Smooth muscle cell (in vitro differentiated cells): ENCODE measurements at regions not wholly inside any gene's neighbourhood (a gene's known extent, or its start where the extent isn't known, plus 50 kb on each side); places are given as distances from the start of the nearest gene placed in this dataset.

ENCODE experiments used
- DNase-seq: peaks from one replicate; lab custom pipeline; 2025; ENCODE audit not compliant: unreplicated experiment; lab: John Stamatoyannopoulos, UW
- H2AFZ ChIP-seq: fragments of 200-600 bp; sonication (generic); 2 replicates; pipeline ENCODE4 v1.6.0; 2016; ENCODE audit warnings: antibody characterized with exemption, low read depth, mild to moderate bottlenecking
- H3F3A ChIP-seq: fragments of 200-600 bp; sonication (generic); 2 replicates; pipeline ENCODE4 v1.6.0; 2017; ENCODE audit warnings: antibody characterized with exemption, low read depth
- H3K27ac ChIP-seq: fragments of 200-600 bp; sonication (generic); 2 replicates; pipeline ENCODE4 v1.5.1; 2016; ENCODE audit warnings: low read depth, mild to moderate bottlenecking
- H3K27me3 ChIP-seq: fragments of 200-600 bp; sonication (generic); 2 replicates; pipeline ENCODE4 v1.6.1; 2016; ENCODE audit warnings: low read depth, mild to moderate bottlenecking
- H3K36me3 ChIP-seq: fragments of 200-600 bp; sonication (generic); 2 replicates; pipeline ENCODE4 v1.5.1; 2016; ENCODE audit warnings: low read depth
- H3K4me1 ChIP-seq: fragments of 200-600 bp; sonication (generic); 2 replicates; pipeline ENCODE4 v1.5.1; 2016; ENCODE audit warnings: low read depth
- H3K4me2 ChIP-seq: fragments of 200-600 bp; sonication (generic); 2 replicates; pipeline ENCODE4 v1.6.0; 2016; ENCODE audit warnings: mild to moderate bottlenecking
- H3K4me3 ChIP-seq: fragments of 200-600 bp; sonication (generic); 2 replicates; pipeline ENCODE4 v1.5.1; 2016; ENCODE audit warnings: mild to moderate bottlenecking
- H3K79me2 ChIP-seq: fragments of 200-600 bp; sonication (generic); 2 replicates; pipeline ENCODE4 v1.6.0; 2016; ENCODE audit warnings: low read depth, mild to moderate bottlenecking
- H3K9ac ChIP-seq: fragments of 200-600 bp; sonication (generic); 2 replicates; pipeline ENCODE4 v1.6.0; 2016; ENCODE audit warnings: low read depth
- H3K9me3 ChIP-seq: fragments of 200-600 bp; sonication (generic); replicated peaks from 2 replicates; pipeline ENCODE4 v1.5.1; 2016; ENCODE audit warnings: low read depth
- H4K20me1 ChIP-seq: fragments of 200-600 bp; sonication (generic); 2 replicates; pipeline ENCODE4 v1.6.0; 2016; ENCODE audit warnings: low read depth
- WGBS: methylation state at CpG from one replicate; pipeline ENCODE4 v1.1.7; 2016; ENCODE audit warnings: low lambda C conversion rate; 5-methylcytosine and 5-hydroxymethylcytosine counted together
- TF ChIP-seq, protein P1 (sequence below): fragments of 200-600 bp; sonication (generic); IDR thresholded peaks from 2 replicates; pipeline ENCODE4 v1.5.1; 2017; ENCODE audit warnings: borderline replicate concordance, mild to moderate bottlenecking, antibody characterized with exemption; ENCODE audit not compliant: insufficient read depth, poor library complexity, severe bottlenecking

DNA sequence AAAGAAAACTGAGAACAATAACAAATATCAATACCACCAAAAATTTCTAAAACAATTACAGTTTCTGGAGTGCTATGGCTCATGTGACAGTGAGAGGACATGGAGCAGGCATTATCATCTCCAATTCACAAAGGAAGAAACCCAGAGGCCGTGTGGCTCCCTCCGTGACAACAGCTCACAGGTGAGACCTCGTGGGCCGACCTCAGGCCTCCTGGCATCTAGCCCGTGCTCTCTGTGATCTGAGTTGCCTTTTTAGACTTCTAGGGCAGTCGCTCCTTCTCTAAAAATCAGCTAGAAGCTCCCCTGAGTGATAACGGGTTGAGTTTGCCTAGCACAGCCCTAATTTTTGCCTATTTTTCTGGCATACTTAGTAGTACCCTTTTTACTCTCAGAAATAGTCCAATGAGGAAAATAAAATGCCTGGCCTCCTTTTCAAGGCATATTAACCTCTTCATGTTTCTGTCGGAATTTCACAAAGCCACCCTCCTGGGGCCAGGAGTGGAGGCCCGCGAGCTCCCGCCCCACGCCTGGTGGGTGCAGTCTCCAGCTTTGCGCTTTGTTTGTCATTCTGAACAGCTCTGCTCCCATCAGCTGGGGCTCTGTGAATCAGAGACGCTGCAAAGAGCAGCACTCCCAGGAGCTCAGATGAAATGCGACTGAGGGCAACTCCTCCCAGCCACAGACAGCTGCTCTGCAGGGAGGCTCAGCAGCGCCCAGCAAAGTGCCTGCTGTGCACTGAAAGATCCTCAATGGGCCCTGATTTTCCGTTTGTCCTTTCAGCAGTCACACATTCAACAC, 292.5 kb downstream of the UQCRFS1 start:
- Histone ChIP-seq H3F3A (no peaks in the 10 kb centered on the region), H3K27ac (no peak overlapping the region), H3K27me3 (no peaks in the 10 kb centered on the region), H3K79me2 (no peaks in the 10 kb centered on the region), H3K9me3 (no peaks in the 10 kb centered on the region), H3K9ac (no peak overlapping the region), H2AFZ (no peak overlapping the region), H3K36me3 (no peaks in the 10 kb centered on the region), H3K4me3 (no peak overlapping the region), H4K20me1 (no peaks in the 10 kb centered on the region), H3K4me2 (no peak overlapping the region), H3K4me1 (peaks cover 9% of the 10 kb centered on the region)
- 63% methylated on average over 17 of the region's 17 CpGs for WGBS
- DNase-seq: no peak
- TF ChIP-seq, protein P1, sequence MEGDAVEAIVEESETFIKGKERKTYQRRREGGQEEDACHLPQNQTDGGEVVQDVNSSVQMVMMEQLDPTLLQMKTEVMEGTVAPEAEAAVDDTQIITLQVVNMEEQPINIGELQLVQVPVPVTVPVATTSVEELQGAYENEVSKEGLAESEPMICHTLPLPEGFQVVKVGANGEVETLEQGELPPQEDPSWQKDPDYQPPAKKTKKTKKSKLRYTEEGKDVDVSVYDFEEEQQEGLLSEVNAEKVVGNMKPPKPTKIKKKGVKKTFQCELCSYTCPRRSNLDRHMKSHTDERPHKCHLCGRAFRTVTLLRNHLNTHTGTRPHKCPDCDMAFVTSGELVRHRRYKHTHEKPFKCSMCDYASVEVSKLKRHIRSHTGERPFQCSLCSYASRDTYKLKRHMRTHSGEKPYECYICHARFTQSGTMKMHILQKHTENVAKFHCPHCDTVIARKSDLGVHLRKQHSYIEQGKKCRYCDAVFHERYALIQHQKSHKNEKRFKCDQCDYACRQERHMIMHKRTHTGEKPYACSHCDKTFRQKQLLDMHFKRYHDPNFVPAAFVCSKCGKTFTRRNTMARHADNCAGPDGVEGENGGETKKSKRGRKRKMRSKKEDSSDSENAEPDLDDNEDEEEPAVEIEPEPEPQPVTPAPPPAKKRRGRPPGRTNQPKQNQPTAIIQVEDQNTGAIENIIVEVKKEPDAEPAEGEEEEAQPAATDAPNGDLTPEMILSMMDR: no peak

GRCh38 chr19:28917621-28918020, 295.3 kb downstream of the UQCRFS1 start:
- no peaks in the 10 kb centered on the region for H3K9me3 ChIP-seq
- H3K4me2 ChIP-seq: no peak overlapping the region

DNA sequence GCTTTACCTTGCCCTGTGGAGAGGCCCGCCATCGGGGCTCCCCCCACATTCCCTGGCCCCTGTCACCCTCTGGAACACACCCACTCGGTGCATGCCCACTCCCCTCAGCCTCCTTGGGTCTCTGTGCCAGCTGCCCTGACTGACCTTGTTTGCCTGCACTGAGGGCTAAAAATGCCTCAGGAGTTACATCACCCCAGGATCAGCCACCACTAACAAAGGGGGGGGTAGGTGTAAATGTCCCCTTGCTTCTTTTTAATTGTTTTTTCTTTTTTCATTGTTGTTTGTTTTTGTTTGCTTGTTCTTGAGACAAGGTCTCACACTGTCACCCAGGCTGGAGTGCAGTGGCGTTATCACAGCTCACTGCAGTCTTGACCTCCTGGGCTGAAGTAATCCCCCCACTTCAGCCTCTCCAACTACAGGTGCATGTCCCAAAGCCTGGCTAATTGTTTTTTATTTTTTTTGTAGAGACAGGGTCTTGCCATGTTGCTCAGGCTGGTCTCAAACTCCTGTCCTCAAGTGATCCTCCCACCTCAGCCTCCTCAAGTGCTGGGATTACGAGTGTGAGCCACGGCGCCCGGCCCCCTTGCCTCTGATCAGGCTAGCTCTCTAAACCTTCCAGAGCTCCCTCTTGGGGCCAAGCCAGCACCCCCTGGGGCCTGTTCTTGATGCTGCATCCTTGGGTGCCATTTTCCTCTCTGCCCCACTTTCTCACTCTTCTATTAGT, 297.1 kb downstream of the UQCRFS1 start:
- WGBS: 80% methylated on average over 8 of the region's 8 CpGs
- no peaks in the 10 kb centered on the region for H3K79me2 ChIP-seq
- no peak for DNase-seq

More at GRCh38 chr19:28917621-28918020, 295.3 kb downstream of the UQCRFS1 start:
- Histone ChIP-seq H3K27me3 (no peaks in the 10 kb centered on the region), H3K36me3 (no peaks in the 10 kb centered on the region), H3K27ac (no peak overlapping the region), H2AFZ (no peak overlapping the region), H4K20me1 (no peaks in the 10 kb centered on the region), H3K4me1 (peaks cover 9% of the 10 kb centered on the region), H3K4me3 (no peak overlapping the region), H3K79me2 (no peaks in the 10 kb centered on the region), H3K9ac (no peak overlapping the region), H3F3A (no peaks in the 10 kb centered on the region)
- TF ChIP-seq, protein P1: no peak
- WGBS: 72% methylated on average over 8 of the region's 8 CpGs
- DNase-seq: no peak

More for the DNA sequence above, 297.1 kb downstream of the UQCRFS1 start:
- Histone ChIP-seq H3K9me3 (no peaks in the 10 kb centered on the region), H3K27me3 (no peaks in the 10 kb centered on the region), H3K4me2 (no peak overlapping the region), H3K4me3 (no peak overlapping the region), H3K4me1 (peaks cover 7% of the 10 kb centered on the region), H3K9ac (no peak overlapping the region), H2AFZ (no peak overlapping the region), H3F3A (no peaks in the 10 kb centered on the region), H3K27ac (no peak overlapping the region), H4K20me1 (no peaks in the 10 kb centered on the region), H3K36me3 (no peaks in the 10 kb centered on the region)
- TF ChIP-seq, protein P1: no peak
